ENCODE measurements at regions not wholly inside any gene's neighbourhood (a gene's known extent, or its start where the extent isn't known, plus 50 kb on each side); places are given as distances from the start of the nearest gene placed in this dataset.

DNA sequence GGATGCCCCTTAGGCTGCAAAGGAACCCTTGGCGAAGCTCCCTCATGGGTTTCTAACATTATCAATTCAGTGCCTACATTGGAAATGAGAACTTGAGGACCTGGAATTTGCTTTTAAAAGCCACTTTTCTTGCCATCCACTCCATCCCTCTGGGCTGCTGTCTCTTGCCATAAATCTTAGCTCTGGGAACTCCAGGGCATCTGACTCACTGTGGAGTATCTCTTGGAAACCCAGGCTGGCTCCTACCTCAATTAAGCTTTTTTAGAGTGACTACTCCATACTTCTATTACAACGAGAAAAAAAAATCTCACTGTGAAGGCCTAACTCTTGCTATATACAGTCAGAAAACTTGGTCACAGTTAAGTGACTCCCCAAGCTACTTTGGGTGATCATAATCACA, 227.2 kb upstream of the SETBP1 start:
- Histone ChIP-seq H3K36me3 (ENCODE audit: control insufficient read depth in 4 of 4, insufficient read depth in 4 of 4, low read length in 3 of 4) (no peaks in the 10 kb centered on the region), H3K27ac (ENCODE audit: insufficient read depth in 1 of 2, low read depth in 1 of 2, low read length in 2 of 2, poor library complexity in 1 of 2, severe bottlenecking in 2 of 2) (no peak overlapping the region), H3K9me3 (ENCODE audit: control extremely low read depth in 1 of 5, control insufficient read depth in 4 of 5, insufficient read depth in 2 of 5, low read depth in 1 of 5, low read length in 4 of 5) (no peaks in the 10 kb centered on the region), H3K4me3 (ENCODE audit: control insufficient read depth in 1 of 7, extremely low read depth in 1 of 7, insufficient read depth in 4 of 7, low read depth in 2 of 7, low read length in 6 of 7) (no peak overlapping the region), H3K4me1 (ENCODE audit: control extremely low read depth in 1 of 4, control insufficient read depth in 4 of 4, insufficient read depth in 4 of 4, low read length in 3 of 4) (no peaks in the 10 kb centered on the region), H3K27me3 (replicated peaks in 2 of 5; ENCODE audit: control insufficient read depth in 4 of 5, insufficient read depth in 5 of 5, low read length in 4 of 5) (no peaks in the 10 kb centered on the region)
- WGBS (ENCODE audit: insufficient coverage): 95% methylated on average over 2 of the region's 2 CpGs
- ChIA-PET CTCF (interaction anchor here (1.3 kb wide), 1 partner anchor 30 kb away, joined by 3 read pairs; no protein-coding TSS in a partner anchor), POLR2A (no interaction called here)
- no peak for DNase-seq

- Histone ChIP-seq H3K9me3 (ENCODE audit: control extremely low read depth in 1 of 5, control insufficient read depth in 4 of 5, insufficient read depth in 2 of 5, low read depth in 1 of 5, low read length in 4 of 5) (no peaks in the 10 kb centered on the region), H3K36me3 (ENCODE audit: control insufficient read depth in 4 of 4, insufficient read depth in 4 of 4, low read length in 3 of 4) (no peaks in the 10 kb centered on the region), H3K4me1 (ENCODE audit: control extremely low read depth in 1 of 4, control insufficient read depth in 4 of 4, insufficient read depth in 4 of 4, low read length in 3 of 4) (peaks cover 4 to 9% (median 7%) of the 10 kb centered on the region in 4 experiments), H3K27ac (ENCODE audit: insufficient read depth in 1 of 2, low read depth in 1 of 2, low read length in 2 of 2, poor library complexity in 1 of 2, severe bottlenecking in 2 of 2) (no peak overlapping the region), H3K4me3 (ENCODE audit: control insufficient read depth in 1 of 7, extremely low read depth in 1 of 7, insufficient read depth in 4 of 7, low read depth in 2 of 7, low read length in 6 of 7) (no peak overlapping the region), H3K27me3 (replicated peaks in 2 of 5; ENCODE audit: control insufficient read depth in 4 of 5, insufficient read depth in 5 of 5, low read length in 4 of 5) (no peaks in the 10 kb centered on the region)
- ChIA-PET POLR2A (no interaction called here), CTCF (interaction anchor here (1.0 kb wide), 1 partner anchor 16 kb away, joined by 3 read pairs; no protein-coding TSS in a partner anchor)
- no peak for DNase-seq
- 75% methylated on average over 1 of the region's 2 CpGs for WGBS (ENCODE audit: insufficient coverage)
These were observed 221.9 kb upstream of the SETBP1 start for GRCh38 chr18:44458777-44459176.

GRCh38 chr18:44464398-44465180, 216.1 kb upstream of the SETBP1 start:
- no CpG with 5 or more reads among the region's 4 CpGs for WGBS (ENCODE audit: insufficient coverage)
- no peaks in the 10 kb centered on the region for H3K27me3 ChIP-seq (replicated peaks in 2 of 5; ENCODE audit: control insufficient read depth in 4 of 5, insufficient read depth in 5 of 5, low read length in 4 of 5)
- no peak overlapping the region for H3K4me3 ChIP-seq (ENCODE audit: control insufficient read depth in 1 of 7, extremely low read depth in 1 of 7, insufficient read depth in 4 of 7, low read depth in 2 of 7, low read length in 6 of 7)
- CTCF ChIA-PET: interaction anchor here (1.2 kb wide), 1 partner anchor 10 kb away, joined by 3 read pairs; no protein-coding TSS in a partner anchor
- H3K4me1 ChIP-seq (ENCODE audit: control extremely low read depth in 1 of 4, control insufficient read depth in 4 of 4, insufficient read depth in 4 of 4, low read length in 3 of 4): peaks cover 4 to 9% (median 7%) of the 10 kb centered on the region in 4 experiments
- no peaks in the 10 kb centered on the region for H3K9me3 ChIP-seq (ENCODE audit: control extremely low read depth in 1 of 5, control insufficient read depth in 4 of 5, insufficient read depth in 2 of 5, low read depth in 1 of 5, low read length in 4 of 5)
- DNase-seq: no peak
- H3K36me3 ChIP-seq (ENCODE audit: control insufficient read depth in 4 of 4, insufficient read depth in 4 of 4, low read length in 3 of 4): no peaks in the 10 kb centered on the region
- no peak overlapping the region for H3K27ac ChIP-seq (ENCODE audit: insufficient read depth in 1 of 2, low read depth in 1 of 2, low read length in 2 of 2, poor library complexity in 1 of 2, severe bottlenecking in 2 of 2)
- POLR2A ChIA-PET: no interaction called here

DNA sequence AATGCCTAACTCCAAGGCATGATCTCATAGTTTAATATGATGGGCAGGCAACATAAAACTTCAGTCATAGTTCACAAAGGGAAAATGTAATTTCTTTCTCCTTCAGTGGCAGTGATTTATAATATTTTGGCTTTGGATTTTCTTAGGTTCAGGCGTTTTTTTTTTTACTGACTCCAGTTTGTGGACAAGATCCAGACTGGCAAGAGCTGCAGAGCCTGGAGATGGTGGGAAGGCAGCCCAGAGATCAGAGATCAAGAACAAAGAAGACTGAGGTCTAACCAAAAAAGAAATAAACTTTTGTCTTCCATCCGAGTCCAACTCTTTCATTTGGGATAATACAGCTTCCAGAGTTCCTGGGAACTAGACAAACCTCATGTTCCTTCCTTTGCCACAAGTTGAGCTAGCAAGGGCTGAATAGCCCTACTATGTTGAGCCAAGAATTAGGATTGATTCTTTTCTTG, 215.3 kb upstream of the SETBP1 start:
- H3K36me3 ChIP-seq (ENCODE audit: control insufficient read depth in 4 of 4, insufficient read depth in 4 of 4, low read length in 3 of 4): no peaks in the 10 kb centered on the region
- POLR2A ChIA-PET: no interaction called here
- CTCF ChIA-PET: interaction anchor here (0.9 to 1.2 kb wide), 2 partner anchors 10 to 16 kb away, joined by 3 read pairs; no protein-coding TSS in a partner anchor
- 100% methylated on average over 2 of the region's 2 CpGs for WGBS (ENCODE audit: insufficient coverage)
- H3K9me3 ChIP-seq (ENCODE audit: control extremely low read depth in 1 of 5, control insufficient read depth in 4 of 5, insufficient read depth in 2 of 5, low read depth in 1 of 5, low read length in 4 of 5): peaks cover 0 to 4% (median 0%) of the 10 kb centered on the region in 5 experiments
- H3K27me3 ChIP-seq (replicated peaks in 2 of 5; ENCODE audit: control insufficient read depth in 4 of 5, insufficient read depth in 5 of 5, low read length in 4 of 5): no peaks in the 10 kb centered on the region
- DNase-seq: no peak
- no peak overlapping the region for H3K4me3 ChIP-seq (ENCODE audit: control insufficient read depth in 1 of 7, extremely low read depth in 1 of 7, insufficient read depth in 4 of 7, low read depth in 2 of 7, low read length in 6 of 7)
- no peak overlapping the region for H3K27ac ChIP-seq (ENCODE audit: insufficient read depth in 1 of 2, low read depth in 1 of 2, low read length in 2 of 2, poor library complexity in 1 of 2, severe bottlenecking in 2 of 2)
- peaks cover 3 to 9% (median 6%) of the 10 kb centered on the region in 4 experiments for H3K4me1 ChIP-seq (ENCODE audit: control extremely low read depth in 1 of 4, control insufficient read depth in 4 of 4, insufficient read depth in 4 of 4, low read length in 3 of 4)

DNA sequence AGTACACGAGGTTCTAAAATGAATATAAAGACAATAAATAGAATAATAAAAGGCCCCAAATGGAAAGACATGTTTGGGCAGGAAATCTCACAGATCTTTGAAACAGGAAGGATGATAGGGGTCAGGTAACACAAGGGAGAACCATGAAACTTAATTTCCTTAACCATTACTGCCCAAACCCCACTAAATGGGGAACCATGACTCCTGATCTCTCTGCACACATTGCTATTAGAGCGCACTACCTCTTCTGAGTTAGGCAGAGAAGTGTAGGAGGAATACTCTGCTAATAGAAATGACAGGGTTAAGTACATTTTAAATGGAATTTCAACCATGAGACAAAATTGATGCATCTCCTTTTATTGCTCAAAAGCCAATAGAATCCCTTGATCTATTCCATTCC, 213.7 kb upstream of the SETBP1 start:
- POLR2A ChIA-PET: no interaction called here

GRCh38 chr18:44467718-44468117, 213.0 kb upstream of the SETBP1 start:
- no peak for DNase-seq
- WGBS (ENCODE audit: insufficient coverage): no CpG with 5 or more reads among the region's 2 CpGs
- ChIA-PET POLR2A (no interaction called here), CTCF (no interaction called here)
- Histone ChIP-seq H3K27me3 (replicated peaks in 2 of 5; ENCODE audit: control insufficient read depth in 4 of 5, insufficient read depth in 5 of 5, low read length in 4 of 5) (no peaks in the 10 kb centered on the region), H3K4me3 (ENCODE audit: control insufficient read depth in 1 of 7, extremely low read depth in 1 of 7, insufficient read depth in 4 of 7, low read depth in 2 of 7, low read length in 6 of 7) (no peak overlapping the region), H3K9me3 (ENCODE audit: control extremely low read depth in 1 of 5, control insufficient read depth in 4 of 5, insufficient read depth in 2 of 5, low read depth in 1 of 5, low read length in 4 of 5) (peaks cover 0 to 4% (median 0%) of the 10 kb centered on the region in 5 experiments), H3K27ac (ENCODE audit: insufficient read depth in 1 of 2, low read depth in 1 of 2, low read length in 2 of 2, poor library complexity in 1 of 2, severe bottlenecking in 2 of 2) (no peak overlapping the region), H3K36me3 (ENCODE audit: control insufficient read depth in 4 of 4, insufficient read depth in 4 of 4, low read length in 3 of 4) (no peaks in the 10 kb centered on the region), H3K4me1 (ENCODE audit: control extremely low read depth in 1 of 4, control insufficient read depth in 4 of 4, insufficient read depth in 4 of 4, low read length in 3 of 4) (no peaks in the 10 kb centered on the region)

More for the DNA sequence above, 213.7 kb upstream of the SETBP1 start:
- H3K27ac ChIP-seq (ENCODE audit: insufficient read depth in 1 of 2, low read depth in 1 of 2, low read length in 2 of 2, poor library complexity in 1 of 2, severe bottlenecking in 2 of 2): no peak overlapping the region
- WGBS (ENCODE audit: insufficient coverage): no CpG with 5 or more reads among the region's 2 CpGs
- no peak for DNase-seq
- CTCF ChIA-PET: no interaction called here
- H3K9me3 ChIP-seq (ENCODE audit: control extremely low read depth in 1 of 5, control insufficient read depth in 4 of 5, insufficient read depth in 2 of 5, low read depth in 1 of 5, low read length in 4 of 5): peaks cover 0 to 4% (median 0%) of the 10 kb centered on the region in 5 experiments
- H3K4me3 ChIP-seq (ENCODE audit: control insufficient read depth in 1 of 7, extremely low read depth in 1 of 7, insufficient read depth in 4 of 7, low read depth in 2 of 7, low read length in 6 of 7): no peak overlapping the region
- no peaks in the 10 kb centered on the region for H3K27me3 ChIP-seq (replicated peaks in 2 of 5; ENCODE audit: control insufficient read depth in 4 of 5, insufficient read depth in 5 of 5, low read length in 4 of 5)
- H3K4me1 ChIP-seq (ENCODE audit: control extremely low read depth in 1 of 4, control insufficient read depth in 4 of 4, insufficient read depth in 4 of 4, low read length in 3 of 4): no peaks in the 10 kb centered on the region
- H3K36me3 ChIP-seq (ENCODE audit: control insufficient read depth in 4 of 4, insufficient read depth in 4 of 4, low read length in 3 of 4): no peaks in the 10 kb centered on the region

- Histone ChIP-seq H3K27ac (ENCODE audit: insufficient read depth in 1 of 2, low read depth in 1 of 2, low read length in 2 of 2, poor library complexity in 1 of 2, severe bottlenecking in 2 of 2) (no peak overlapping the region), H3K27me3 (replicated peaks in 2 of 5; ENCODE audit: control insufficient read depth in 4 of 5, insufficient read depth in 5 of 5, low read length in 4 of 5) (no peaks in the 10 kb centered on the region), H3K36me3 (ENCODE audit: control insufficient read depth in 4 of 4, insufficient read depth in 4 of 4, low read length in 3 of 4) (no peaks in the 10 kb centered on the region), H3K4me3 (ENCODE audit: control insufficient read depth in 1 of 7, extremely low read depth in 1 of 7, insufficient read depth in 4 of 7, low read depth in 2 of 7, low read length in 6 of 7) (no peak overlapping the region), H3K4me1 (ENCODE audit: control extremely low read depth in 1 of 4, control insufficient read depth in 4 of 4, insufficient read depth in 4 of 4, low read length in 3 of 4) (no peaks in the 10 kb centered on the region), H3K9me3 (ENCODE audit: control extremely low read depth in 1 of 5, control insufficient read depth in 4 of 5, insufficient read depth in 2 of 5, low read depth in 1 of 5, low read length in 4 of 5) (peaks cover 0 to 13% (median under 1%) of the 10 kb centered on the region in 5 experiments)
- DNase-seq: no peak
- ChIA-PET CTCF (no interaction called here), POLR2A (no interaction called here)
- 100% methylated on average over 1 of the region's 2 CpGs for WGBS (ENCODE audit: insufficient coverage)
These were observed 207.2 kb upstream of the SETBP1 start for GRCh38 chr18:44473394-44474066.
